DMS153 (cell line): ENCODE measurements at regions not wholly inside any gene's neighbourhood (a gene's known extent, or its start where the extent isn't known, plus 50 kb on each side); places are given as distances from the start of the nearest gene placed in this dataset.

Experiments
- DNase-seq: peaks from one replicate; lab custom pipeline; 2025; lab: John Stamatoyannopoulos, UW

- no peak for DNase-seq
These were observed 746.4 kb upstream of the FLRT2 start for GRCh38 chr14:84783511-84783910.

DNA sequence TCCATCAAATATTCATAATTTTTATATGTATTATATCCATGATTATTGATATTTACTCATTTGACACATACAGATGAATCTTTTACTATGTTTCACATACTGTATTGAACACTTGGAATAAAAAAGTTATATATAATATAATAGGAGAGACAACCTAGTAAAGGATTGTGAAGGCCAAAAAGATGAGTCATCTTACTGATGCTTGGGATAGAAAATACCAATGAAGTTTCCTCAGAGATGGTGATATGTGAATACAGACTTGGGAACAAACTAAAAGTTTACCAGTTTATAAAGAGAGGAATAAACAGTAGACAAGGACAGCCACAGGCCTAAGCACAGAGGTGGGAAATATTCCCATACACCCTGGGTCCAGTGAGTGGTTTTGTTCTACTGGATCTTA is 743.9 kb upstream of the FLRT2 start:
- DNase-seq: no peak

DNA sequence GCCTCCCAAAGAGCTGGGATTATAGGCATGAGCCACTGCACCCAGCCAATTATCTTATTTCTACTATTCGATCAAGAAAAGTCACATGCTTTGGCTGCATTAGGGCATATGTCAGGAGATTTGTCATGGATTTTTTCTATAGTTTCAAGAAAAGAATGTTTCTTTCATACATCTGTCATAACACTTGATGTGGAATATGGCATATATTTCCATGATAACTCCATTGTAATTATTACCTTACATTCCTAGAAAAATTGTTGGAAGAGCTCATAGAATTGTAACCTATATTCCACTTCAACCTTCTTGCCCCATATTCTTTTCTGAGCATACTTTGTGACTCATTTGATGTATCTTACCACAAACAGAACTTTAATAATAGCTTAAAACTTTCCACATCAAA is 740.9 kb upstream of the FLRT2 start:
- no peak for DNase-seq

GRCh38 chr14:84792722-84793410 is 737.1 kb upstream of the FLRT2 start:
- no peak for DNase-seq

DNA sequence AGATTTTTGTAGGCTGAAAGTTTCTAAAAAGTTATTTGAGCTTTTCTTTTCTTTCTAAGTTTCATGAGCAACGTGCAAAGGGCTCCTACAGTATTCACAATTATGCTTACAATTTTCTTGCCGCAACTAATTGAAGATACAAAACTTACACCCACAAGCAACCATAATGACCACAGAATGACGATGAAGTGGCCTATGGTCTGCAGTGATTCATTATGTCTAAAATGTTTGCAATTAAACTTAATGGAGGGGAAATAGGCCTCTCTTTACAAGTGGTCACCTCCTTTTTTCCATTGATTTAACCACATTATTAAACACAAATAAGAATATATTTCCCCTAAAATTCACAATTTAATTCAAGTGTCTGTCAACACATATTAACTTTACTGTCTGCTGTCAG is 732.6 kb upstream of the FLRT2 start:
- no peak for DNase-seq

- DNase-seq: no peak
These were observed 725.5 kb upstream of the FLRT2 start for GRCh38 chr14:84804468-84804867.

GRCh38 chr14:84804895-84805294 is 725.0 kb upstream of the FLRT2 start:
- no peak for DNase-seq

- no peak for DNase-seq
These were observed 723.8 kb upstream of the FLRT2 start for GRCh38 chr14:84806181-84806580.

- no peak for DNase-seq
These were observed 723.3 kb upstream of the FLRT2 start for GRCh38 chr14:84806622-84807021.

DNA sequence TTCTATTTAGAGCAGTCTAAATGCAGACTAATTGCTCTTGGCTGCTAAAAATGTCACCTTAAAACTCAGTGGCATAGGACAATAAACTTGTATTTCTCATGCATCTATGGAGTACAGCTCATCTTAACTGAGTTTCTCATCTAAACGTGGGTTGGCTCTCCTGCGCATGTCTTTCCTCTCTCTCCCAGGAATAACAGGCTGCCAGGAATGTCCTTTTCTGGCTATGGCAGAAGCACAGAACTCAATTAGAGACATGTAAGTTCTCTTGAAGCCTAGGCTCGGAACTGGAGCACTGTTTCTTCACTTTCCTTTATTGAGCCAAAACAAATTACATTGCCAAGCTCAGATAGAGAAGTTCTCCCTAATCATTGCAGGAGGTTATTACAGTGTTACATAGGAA is 722.3 kb upstream of the FLRT2 start:
- DNase-seq: no peak

DNA sequence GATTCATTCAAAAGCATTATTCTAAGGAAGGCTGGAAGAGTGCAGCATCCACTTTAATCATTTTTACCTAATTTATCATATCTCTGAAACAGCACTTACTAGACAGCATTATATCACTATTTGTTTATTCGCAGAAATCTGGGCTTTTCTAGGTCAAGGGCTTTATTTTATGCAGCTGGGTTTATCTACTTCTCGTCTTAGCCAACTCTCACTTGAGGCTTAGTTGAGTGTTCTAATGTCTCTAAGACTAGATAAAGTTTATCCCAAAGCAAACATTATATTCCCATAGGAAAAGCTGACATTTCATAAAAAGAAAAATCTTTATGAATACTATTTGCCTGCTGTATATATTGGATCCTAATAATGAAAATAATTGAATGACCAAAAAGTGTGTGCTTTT is 720.8 kb upstream of the FLRT2 start:
- no peak for DNase-seq

GRCh38 chr14:84814391-84814790 is 715.6 kb upstream of the FLRT2 start:
- no peak for DNase-seq

DNA sequence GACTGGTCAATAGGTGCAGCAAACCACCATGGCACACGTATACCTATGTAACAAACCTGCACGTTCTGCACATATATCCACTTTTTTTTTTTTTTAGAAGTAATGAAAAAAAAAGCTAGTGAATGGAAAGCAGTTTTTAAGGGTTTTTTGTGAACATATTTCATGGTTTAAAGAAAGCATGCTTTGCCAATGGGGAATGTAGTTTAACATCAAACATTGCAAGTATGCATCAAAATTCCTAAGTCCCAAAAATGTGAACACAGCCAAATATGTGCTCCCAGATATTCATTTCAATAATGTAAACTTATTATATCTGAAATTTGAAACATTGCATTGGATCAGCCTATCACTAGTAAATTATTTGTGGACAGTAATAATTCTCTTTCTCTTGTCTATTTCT is 710.4 kb upstream of the FLRT2 start:
- DNase-seq: no peak

DNA sequence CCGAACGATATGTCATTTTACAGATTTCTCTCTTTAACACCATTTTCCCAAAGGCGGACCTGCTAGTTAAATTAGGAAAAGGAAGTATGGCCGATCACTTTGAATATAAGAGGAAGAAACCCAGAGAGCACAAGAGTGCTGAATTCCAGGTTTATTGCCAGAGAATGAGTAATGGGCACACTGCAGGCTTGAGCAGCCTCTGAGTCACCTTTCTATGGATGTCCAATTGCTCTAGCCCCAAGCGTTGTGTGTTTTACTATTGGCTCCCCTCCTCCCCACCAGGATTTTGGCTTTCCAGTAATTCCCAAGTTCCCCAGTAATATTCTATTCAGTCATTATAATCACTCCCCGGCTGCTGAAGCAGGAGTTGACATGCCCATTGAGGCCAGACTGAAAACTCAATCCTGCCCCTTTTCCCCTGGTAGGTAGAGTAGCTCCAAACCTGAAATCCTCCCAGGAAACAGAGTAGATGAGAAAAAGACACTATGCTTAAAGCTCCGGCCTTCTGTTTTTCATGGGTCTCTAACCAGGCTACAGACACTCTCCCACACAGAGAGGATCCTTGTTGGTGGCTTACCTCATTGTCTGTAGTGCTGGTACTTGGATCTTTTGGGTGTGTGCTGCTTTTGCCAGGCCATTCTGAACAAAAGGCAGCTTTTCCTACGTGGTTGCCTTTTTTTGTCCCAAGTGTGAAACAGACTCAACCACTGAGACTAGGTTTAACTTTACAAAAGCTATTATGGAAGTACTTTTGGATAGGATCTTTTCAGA is 704.3 kb upstream of the FLRT2 start:
- no peak for DNase-seq

- DNase-seq: no peak
These were observed 703.6 kb upstream of the FLRT2 start for GRCh38 chr14:84826294-84826693.

DNA sequence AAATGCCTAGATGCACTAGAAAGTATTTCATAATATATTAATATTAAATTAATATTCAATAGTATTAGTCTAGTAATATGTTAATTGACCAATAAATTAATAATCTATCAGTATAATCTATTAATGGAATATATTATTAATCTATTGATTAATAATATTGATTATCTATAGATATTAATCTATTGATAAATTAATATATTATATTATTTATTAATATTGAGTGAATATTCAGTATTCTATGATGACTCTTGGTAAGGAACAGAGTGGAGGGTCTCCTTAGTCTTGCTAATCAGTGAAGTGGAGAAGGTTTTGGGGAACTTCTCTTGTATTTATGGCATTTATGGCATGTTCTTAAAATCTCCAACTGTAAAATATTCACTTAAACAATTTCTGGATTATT is 679.3 kb upstream of the FLRT2 start:
- no peak for DNase-seq

GRCh38 chr14:84856751-84857534 is 673.0 kb upstream of the FLRT2 start:
- no peak for DNase-seq

DNA sequence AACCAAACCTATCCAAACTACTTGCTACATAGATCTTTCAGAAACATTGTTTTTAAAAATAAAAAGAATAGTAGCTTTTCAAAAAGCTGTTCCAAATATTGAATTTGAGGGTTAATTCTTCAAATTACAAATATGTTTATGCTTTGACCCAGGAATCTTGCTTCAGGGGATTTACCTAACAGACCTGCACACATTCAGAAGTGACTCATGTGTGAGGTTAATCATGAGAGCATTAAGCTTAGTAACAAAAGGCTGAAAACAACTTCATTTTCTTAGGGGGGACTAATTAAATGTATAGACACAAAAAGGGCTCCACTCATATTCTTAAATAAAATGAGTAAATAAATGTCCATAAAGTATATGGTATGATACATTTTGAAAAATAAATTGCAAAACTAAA is 672.4 kb upstream of the FLRT2 start:
- DNase-seq: no peak

GRCh38 chr14:84859116-84859515 is 670.8 kb upstream of the FLRT2 start:
- DNase-seq: no peak

- no peak for DNase-seq
These were observed 665.2 kb upstream of the FLRT2 start for GRCh38 chr14:84864548-84865271.

- DNase-seq: no peak
These were observed 658.2 kb upstream of the FLRT2 start for GRCh38 chr14:84871734-84872133.

GRCh38 chr14:84874436-84874835 is 655.5 kb upstream of the FLRT2 start:
- no peak for DNase-seq
